ENCODE measurements at regions not wholly inside any gene's neighbourhood (a gene's known extent, or its start where the extent isn't known, plus 50 kb on each side); places are given as distances from the start of the nearest gene placed in this dataset.

DNA sequence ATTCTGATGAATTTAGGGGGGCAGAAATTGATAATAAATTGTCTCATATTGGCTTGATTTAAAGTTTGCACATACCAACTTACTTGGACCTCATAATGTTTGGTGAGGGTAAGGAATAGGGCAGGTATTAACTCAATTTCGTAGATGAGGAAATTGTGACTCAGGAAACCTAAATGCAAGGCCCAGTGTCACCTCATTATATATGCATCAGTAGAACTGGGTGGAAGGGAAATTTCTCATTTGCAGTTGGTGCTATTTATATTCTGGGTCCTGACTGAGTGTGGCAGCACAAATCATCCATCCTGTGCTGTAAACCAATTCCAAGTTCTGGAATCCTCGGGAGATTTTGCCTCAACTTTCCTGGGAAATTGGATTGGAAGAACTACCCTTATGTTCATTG, 103.0 kb downstream of the SPATA31D1 start:
- TF ChIP-seq ZFX (IDR thresholded peaks at IDR 0.05): no peak
- TF ChIP-seq, protein P1, sequence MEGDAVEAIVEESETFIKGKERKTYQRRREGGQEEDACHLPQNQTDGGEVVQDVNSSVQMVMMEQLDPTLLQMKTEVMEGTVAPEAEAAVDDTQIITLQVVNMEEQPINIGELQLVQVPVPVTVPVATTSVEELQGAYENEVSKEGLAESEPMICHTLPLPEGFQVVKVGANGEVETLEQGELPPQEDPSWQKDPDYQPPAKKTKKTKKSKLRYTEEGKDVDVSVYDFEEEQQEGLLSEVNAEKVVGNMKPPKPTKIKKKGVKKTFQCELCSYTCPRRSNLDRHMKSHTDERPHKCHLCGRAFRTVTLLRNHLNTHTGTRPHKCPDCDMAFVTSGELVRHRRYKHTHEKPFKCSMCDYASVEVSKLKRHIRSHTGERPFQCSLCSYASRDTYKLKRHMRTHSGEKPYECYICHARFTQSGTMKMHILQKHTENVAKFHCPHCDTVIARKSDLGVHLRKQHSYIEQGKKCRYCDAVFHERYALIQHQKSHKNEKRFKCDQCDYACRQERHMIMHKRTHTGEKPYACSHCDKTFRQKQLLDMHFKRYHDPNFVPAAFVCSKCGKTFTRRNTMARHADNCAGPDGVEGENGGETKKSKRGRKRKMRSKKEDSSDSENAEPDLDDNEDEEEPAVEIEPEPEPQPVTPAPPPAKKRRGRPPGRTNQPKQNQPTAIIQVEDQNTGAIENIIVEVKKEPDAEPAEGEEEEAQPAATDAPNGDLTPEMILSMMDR (conservative IDR thresholded peaks at IDR 0.05): no peak
